ENCODE measurements at regions not wholly inside any gene's neighbourhood (a gene's known extent, or its start where the extent isn't known, plus 50 kb on each side); places are given as distances from the start of the nearest gene placed in this dataset.

- Histone ChIP-seq H3K27ac (ENCODE audit: low read depth) (no peak overlapping the region), H3K79me2 (replicated peaks; ENCODE audit: insufficient read depth) (no peaks in the 10 kb centered on the region), H4K20me1 (replicated peaks; ENCODE audit: insufficient read depth) (no peaks in the 10 kb centered on the region), H3K9me2 (ENCODE audit: insufficient read depth) (no peaks in the 10 kb centered on the region), H3K36me3 (ENCODE audit: insufficient read depth) (no peaks in the 10 kb centered on the region; the same call in 1 of the 2 replicates), H3F3A (replicated peaks; ENCODE audit: low read depth) (no peaks in the 10 kb centered on the region), H3K27me3 (ENCODE audit: insufficient read depth) (no peaks in the 10 kb centered on the region), H3K4me3 (no peak overlapping the region), H3K4me1 (ENCODE audit: insufficient read depth) (no peaks in the 10 kb centered on the region), H3K4me2 (no peak overlapping the region), H2AFZ (no peak overlapping the region)
- DNase-seq (ENCODE audit: low spot score) (no peak), ATAC-seq (no peak)
- no peaks in the 10 kb centered on the region for H3K27me3 Mint-ChIP-seq (ENCODE audit: insufficient read depth, low read depth, poor library complexity)
- H3K27ac Mint-ChIP-seq: no peak overlapping the region
- H3K36me3 Mint-ChIP-seq (ENCODE audit: low read depth): peaks cover 19% of the 10 kb centered on the region
- TF ChIP-seq CTCF (conservative IDR thresholded peaks at IDR 0.05; ENCODE audit: low read depth in 2 of 2) (no peak), JUNB (IDR thresholded peaks at IDR 0.05; ENCODE audit: unreplicated experiment) (no peak), NANOG (IDR thresholded peaks at IDR 0.05; ENCODE audit: borderline replicate concordance) (no peak), EZH2 (IDR thresholded peaks at IDR 0.05; ENCODE audit: low read depth, unreplicated experiment) (no peak), STAT1 (IDR thresholded peaks at IDR 0.05; ENCODE audit: unreplicated experiment) (no peak), CREB1 (CRISPR knock-in tag; IDR thresholded peaks at IDR 0.05; ENCODE audit: low read depth) (no peak), POLR2AphosphoS5 (IDR thresholded peaks at IDR 0.05; ENCODE audit: low read depth) (no peak), ZNF331 (CRISPR knock-in tag; IDR thresholded peaks at IDR 0.05; ENCODE audit: low read depth) (no peak), EZH2phosphoT487 (IDR thresholded peaks at IDR 0.05; ENCODE audit: unreplicated experiment) (no peak), ZNF114 (CRISPR knock-in tag; IDR thresholded peaks at IDR 0.05) (no peak)
- TF ChIP-seq, protein P1, sequence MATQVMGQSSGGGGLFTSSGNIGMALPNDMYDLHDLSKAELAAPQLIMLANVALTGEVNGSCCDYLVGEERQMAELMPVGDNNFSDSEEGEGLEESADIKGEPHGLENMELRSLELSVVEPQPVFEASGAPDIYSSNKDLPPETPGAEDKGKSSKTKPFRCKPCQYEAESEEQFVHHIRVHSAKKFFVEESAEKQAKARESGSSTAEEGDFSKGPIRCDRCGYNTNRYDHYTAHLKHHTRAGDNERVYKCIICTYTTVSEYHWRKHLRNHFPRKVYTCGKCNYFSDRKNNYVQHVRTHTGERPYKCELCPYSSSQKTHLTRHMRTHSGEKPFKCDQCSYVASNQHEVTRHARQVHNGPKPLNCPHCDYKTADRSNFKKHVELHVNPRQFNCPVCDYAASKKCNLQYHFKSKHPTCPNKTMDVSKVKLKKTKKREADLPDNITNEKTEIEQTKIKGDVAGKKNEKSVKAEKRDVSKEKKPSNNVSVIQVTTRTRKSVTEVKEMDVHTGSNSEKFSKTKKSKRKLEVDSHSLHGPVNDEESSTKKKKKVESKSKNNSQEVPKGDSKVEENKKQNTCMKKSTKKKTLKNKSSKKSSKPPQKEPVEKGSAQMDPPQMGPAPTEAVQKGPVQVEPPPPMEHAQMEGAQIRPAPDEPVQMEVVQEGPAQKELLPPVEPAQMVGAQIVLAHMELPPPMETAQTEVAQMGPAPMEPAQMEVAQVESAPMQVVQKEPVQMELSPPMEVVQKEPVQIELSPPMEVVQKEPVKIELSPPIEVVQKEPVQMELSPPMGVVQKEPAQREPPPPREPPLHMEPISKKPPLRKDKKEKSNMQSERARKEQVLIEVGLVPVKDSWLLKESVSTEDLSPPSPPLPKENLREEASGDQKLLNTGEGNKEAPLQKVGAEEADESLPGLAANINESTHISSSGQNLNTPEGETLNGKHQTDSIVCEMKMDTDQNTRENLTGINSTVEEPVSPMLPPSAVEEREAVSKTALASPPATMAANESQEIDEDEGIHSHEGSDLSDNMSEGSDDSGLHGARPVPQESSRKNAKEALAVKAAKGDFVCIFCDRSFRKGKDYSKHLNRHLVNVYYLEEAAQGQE (IDR thresholded peaks at IDR 0.05; ENCODE audit: unreplicated experiment): no peak
- TF ChIP-seq, protein P2, sequence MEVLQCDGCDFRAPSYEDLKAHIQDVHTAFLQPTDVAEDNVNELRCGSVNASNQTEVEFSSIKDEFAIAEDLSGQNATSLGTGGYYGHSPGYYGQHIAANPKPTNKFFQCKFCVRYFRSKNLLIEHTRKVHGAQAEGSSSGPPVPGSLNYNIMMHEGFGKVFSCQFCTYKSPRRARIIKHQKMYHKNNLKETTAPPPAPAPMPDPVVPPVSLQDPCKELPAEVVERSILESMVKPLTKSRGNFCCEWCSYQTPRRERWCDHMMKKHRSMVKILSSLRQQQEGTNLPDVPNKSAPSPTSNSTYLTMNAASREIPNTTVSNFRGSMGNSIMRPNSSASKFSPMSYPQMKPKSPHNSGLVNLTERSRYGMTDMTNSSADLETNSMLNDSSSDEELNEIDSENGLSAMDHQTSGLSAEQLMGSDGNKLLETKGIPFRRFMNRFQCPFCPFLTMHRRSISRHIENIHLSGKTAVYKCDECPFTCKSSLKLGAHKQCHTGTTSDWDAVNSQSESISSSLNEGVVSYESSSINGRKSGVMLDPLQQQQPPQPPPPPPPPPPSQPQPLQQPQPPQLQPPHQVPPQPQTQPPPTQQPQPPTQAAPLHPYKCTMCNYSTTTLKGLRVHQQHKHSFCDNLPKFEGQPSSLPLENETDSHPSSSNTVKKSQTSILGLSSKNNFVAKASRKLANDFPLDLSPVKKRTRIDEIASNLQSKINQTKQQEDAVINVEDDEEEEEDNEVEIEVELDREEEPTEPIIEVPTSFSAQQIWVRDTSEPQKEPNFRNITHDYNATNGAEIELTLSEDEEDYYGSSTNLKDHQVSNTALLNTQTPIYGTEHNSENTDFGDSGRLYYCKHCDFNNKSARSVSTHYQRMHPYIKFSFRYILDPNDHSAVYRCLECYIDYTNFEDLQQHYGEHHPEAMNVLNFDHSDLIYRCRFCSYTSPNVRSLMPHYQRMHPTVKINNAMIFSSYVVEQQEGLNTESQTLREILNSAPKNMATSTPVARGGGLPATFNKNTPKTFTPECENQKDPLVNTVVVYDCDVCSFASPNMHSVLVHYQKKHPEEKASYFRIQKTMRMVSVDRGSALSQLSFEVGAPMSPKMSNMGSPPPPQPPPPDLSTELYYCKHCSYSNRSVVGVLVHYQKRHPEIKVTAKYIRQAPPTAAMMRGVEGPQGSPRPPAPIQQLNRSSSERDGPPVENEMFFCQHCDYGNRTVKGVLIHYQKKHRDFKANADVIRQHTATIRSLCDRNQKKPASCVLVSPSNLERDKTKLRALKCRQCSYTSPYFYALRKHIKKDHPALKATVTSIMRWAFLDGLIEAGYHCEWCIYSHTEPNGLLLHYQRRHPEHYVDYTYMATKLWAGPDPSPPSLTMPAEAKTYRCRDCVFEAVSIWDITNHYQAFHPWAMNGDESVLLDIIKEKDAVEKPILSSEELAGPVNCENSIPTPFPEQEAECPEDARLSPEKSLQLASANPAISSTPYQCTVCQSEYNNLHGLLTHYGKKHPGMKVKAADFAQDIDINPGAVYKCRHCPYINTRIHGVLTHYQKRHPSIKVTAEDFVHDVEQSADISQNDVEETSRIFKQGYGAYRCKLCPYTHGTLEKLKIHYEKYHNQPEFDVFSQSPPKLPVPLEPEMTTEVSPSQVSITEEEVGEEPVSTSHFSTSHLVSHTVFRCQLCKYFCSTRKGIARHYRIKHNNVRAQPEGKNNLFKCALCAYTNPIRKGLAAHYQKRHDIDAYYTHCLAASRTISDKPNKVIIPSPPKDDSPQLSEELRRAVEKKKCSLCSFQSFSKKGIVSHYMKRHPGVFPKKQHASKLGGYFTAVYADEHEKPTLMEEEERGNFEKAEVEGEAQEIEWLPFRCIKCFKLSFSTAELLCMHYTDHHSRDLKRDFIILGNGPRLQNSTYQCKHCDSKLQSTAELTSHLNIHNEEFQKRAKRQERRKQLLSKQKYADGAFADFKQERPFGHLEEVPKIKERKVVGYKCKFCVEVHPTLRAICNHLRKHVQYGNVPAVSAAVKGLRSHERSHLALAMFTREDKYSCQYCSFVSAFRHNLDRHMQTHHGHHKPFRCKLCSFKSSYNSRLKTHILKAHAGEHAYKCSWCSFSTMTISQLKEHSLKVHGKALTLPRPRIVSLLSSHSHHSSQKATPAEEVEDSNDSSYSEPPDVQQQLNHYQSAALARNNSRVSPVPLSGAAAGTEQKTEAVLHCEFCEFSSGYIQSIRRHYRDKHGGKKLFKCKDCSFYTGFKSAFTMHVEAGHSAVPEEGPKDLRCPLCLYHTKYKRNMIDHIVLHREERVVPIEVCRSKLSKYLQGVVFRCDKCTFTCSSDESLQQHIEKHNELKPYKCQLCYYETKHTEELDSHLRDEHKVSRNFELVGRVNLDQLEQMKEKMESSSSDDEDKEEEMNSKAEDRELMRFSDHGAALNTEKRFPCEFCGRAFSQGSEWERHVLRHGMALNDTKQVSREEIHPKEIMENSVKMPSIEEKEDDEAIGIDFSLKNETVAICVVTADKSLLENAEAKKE (CRISPR knock-in tag; IDR thresholded peaks at IDR 0.05): no peak
- TF ChIP-seq, protein P3, sequence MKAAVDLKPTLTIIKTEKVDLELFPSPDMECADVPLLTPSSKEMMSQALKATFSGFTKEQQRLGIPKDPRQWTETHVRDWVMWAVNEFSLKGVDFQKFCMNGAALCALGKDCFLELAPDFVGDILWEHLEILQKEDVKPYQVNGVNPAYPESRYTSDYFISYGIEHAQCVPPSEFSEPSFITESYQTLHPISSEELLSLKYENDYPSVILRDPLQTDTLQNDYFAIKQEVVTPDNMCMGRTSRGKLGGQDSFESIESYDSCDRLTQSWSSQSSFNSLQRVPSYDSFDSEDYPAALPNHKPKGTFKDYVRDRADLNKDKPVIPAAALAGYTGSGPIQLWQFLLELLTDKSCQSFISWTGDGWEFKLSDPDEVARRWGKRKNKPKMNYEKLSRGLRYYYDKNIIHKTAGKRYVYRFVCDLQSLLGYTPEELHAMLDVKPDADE (IDR thresholded peaks at IDR 0.05): no peak
- H3K9me3 Mint-ChIP-seq: peaks cover 32% of the 10 kb centered on the region
- no peaks in the 10 kb centered on the region for H3K4me1 Mint-ChIP-seq
- H3K4me3 Mint-ChIP-seq: no peak overlapping the region
Observed at GRCh38 chr6:126723541-126724170, 383.7 kb downstream of the CENPW start.
